HL-60/S4 (cell line): ENCODE measurements at regions not wholly inside any gene's neighbourhood (a gene's known extent, or its start where the extent isn't known, plus 50 kb on each side); places are given as distances from the start of the nearest gene placed in this dataset.
"Not testable (repeated sequence)": the region's sequence is repeated elsewhere in the genome, so short reads cannot be mapped to it uniquely, and the experiment has no call there.

Experiments used
- in situ Hi-C: fragments of 300-500 bp; cut with MboI; formaldehyde crosslinking; loops from 2 replicates; pipeline ENCODE4 v1.14.3; 2022; ENCODE audit warnings: low sequenced_read_pairs

GRCh38 chr16:27600381-27600780, 50.4 kb downstream of the KATNIP start:
- in situ Hi-C loops = no loop called here

- in situ Hi-C loops = no loop called here
These were observed 52.2 kb downstream of the KATNIP start for GRCh38 chr16:27602103-27602502.

GRCh38 chr16:27605500-27606106, 55.7 kb downstream of the KATNIP start:
- in situ Hi-C loops = not testable (repeated sequence)

- in situ Hi-C loops = no loop called here
These were observed 61.4 kb downstream of the KATNIP start for GRCh38 chr16:27611340-27611739.

GRCh38 chr16:27613238-27613791, 63.4 kb downstream of the KATNIP start:
- in situ Hi-C loops = no loop called here

- in situ Hi-C loops = no loop called here
These were observed 67.7 kb downstream of the KATNIP start for GRCh38 chr16:27617665-27618064.

GRCh38 chr16:27618165-27618564, 68.2 kb downstream of the KATNIP start:
- in situ Hi-C loops = no loop called here

- in situ Hi-C loops = no loop called here
These were observed 68.8 kb downstream of the KATNIP start for GRCh38 chr16:27618606-27619327.

GRCh38 chr16:27620541-27620940, 70.6 kb downstream of the KATNIP start:
- in situ Hi-C loops = no loop called here

GRCh38 chr16:27624154-27625049, 74.5 kb downstream of the KATNIP start:
- in situ Hi-C loops = no loop called here

- in situ Hi-C loops = no loop called here
These were observed 75.2 kb downstream of the KATNIP start for GRCh38 chr16:27625050-27625697.

GRCh38 chr16:27627136-27627535, 77.2 kb downstream of the KATNIP start:
- in situ Hi-C loops = no loop called here

- in situ Hi-C loops = no loop called here
These were observed 78.4 kb downstream of the KATNIP start for GRCh38 chr16:27628241-27628942.

- in situ Hi-C loops = not testable (repeated sequence)
These were observed 79.1 kb downstream of the KATNIP start for GRCh38 chr16:27628943-27629462.

- in situ Hi-C loops = no loop called here
These were observed 82.3 kb downstream of the KATNIP start for GRCh38 chr16:27632216-27632615.

GRCh38 chr16:27633221-27633620, 83.3 kb downstream of the KATNIP start:
- in situ Hi-C loops = no loop called here

- in situ Hi-C loops = no loop called here
These were observed 83.8 kb downstream of the KATNIP start for GRCh38 chr16:27633721-27634120.

- in situ Hi-C loops = no loop called here
These were observed 84.8 kb downstream of the KATNIP start for GRCh38 chr16:27634779-27635178.

GRCh38 chr16:27636453-27637240, 86.7 kb downstream of the KATNIP start:
- in situ Hi-C loops = no loop called here
